D721Med (cell line): ENCODE measurements at regions not wholly inside any gene's neighbourhood (a gene's known extent, or its start where the extent isn't known, plus 50 kb on each side); places are given as distances from the start of the nearest gene placed in this dataset.

ENCODE experiments used
- DNase-seq: peaks from one replicate; pipeline ENCODE4 v3.0.0; 2011; ENCODE audit warnings: low spot score; ENCODE audit not compliant: insufficient read length
- FAIRE-seq: peaks from 2 replicates; lab custom pipeline; 2011; peaks lifted over from hg19 to GRCh38; lab: Jason Lieb, UNC
- CTCF ChIP-seq: IDR thresholded peaks from 2 replicates; pipeline ENCODE4 v1.5.1; 2012; ENCODE audit warnings: mild to moderate bottlenecking, control low read depth; ENCODE audit not compliant: insufficient read depth; ENCODE audit errors: missing control alignments

GRCh38 chr5:44911501-44911900, 102.8 kb downstream of the MRPS30 start:
- FAIRE-seq (no peak), DNase-seq (no peak)
- no peak for TF ChIP-seq CTCF

- TF ChIP-seq CTCF = no peak
- DNase-seq (no peak), FAIRE-seq (no peak)
These were observed 105.5 kb downstream of the MRPS30 start for GRCh38 chr5:44914221-44914620.

GRCh38 chr5:44919560-44919959, 110.8 kb downstream of the MRPS30 start:
- no peak for TF ChIP-seq CTCF
- FAIRE-seq = no peak
- no peak for DNase-seq

- DNase-seq (no peak), FAIRE-seq (no peak)
- TF ChIP-seq CTCF = no peak
These were observed 118.5 kb downstream of the MRPS30 start for GRCh38 chr5:44927115-44927733.

- TF ChIP-seq CTCF = no peak
- DNase-seq (no peak), FAIRE-seq (no peak)
These were observed 124.3 kb downstream of the MRPS30 start for GRCh38 chr5:44932922-44933585.

- DNase-seq (no peak), FAIRE-seq (no peak)
- no peak for TF ChIP-seq CTCF
These were observed 124.9 kb downstream of the MRPS30 start for GRCh38 chr5:44933686-44934085.

GRCh38 chr5:44935262-44935661, 126.5 kb downstream of the MRPS30 start:
- peak; percentile 23 for TF ChIP-seq CTCF
- no peak for DNase-seq
- FAIRE-seq = no peak
